Fibroblast of skin of back (primary cell): ENCODE measurements at regions not wholly inside any gene's neighbourhood (a gene's known extent, or its start where the extent isn't known, plus 50 kb on each side); places are given as distances from the start of the nearest gene placed in this dataset.

Experiments used
- DNase-seq: peaks from one replicate; pipeline ENCODE4 v3.0.0-alpha.2; 2013

DNA sequence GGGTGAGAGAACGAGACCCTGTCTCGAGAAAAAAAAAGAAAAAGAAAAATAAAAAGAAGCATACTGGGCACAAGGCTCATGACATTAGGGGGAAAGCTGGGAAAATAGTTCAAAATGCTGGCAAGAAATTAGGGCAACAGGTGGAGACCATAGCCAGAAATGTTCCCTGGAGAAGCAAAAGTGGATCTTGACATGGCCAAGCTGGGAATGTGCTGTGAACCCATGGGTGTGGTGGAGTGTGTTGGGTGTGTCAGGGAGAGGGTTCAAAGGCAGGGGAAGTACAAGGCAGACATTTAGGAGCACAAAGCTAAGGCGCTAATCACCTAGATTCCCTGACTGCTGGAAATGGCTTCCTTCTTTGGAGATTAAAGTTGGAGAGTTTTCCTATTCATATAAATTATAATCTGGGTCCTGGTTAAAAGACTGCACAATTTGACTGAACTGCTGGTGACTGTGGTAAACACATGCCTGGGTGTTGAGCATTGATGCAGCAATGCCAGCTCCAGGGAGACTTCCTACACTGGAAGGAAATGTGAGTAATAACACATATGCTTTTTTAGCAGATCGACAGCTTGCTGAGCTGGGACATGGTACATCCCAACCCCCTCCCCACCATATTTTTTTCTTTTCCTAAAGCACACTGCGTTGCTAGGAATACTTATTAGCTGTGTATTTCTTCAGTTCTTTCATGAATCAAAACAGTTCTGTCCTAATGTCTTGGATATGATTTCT, 70.1 kb upstream of the ARHGAP21 start:
- peak; percentile 47 for DNase-seq

DNA sequence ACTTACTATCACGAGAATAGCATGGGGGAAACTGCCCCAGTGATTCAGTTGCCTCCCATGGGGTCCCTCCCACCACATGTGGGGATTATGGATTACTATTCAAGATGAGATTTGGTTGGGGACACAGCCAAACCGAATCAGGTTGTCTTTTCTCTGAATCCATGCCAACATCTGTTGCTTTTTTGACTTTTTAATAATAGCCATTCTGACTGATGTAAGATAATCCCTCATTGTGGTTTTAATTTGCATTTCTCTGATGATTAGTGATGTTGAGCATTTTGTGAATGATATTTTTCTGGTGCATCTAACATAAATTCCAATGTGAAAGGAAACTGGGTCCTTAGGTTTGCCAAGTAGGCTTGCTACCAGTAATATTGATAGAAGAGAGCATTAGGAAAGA, 69.0 kb upstream of the ARHGAP21 start:
- DNase-seq, result no peak

- no peak for DNase-seq
These were observed 67.5 kb upstream of the ARHGAP21 start for GRCh38 chr10:24791084-24791726.

- DNase-seq, result no peak
These were observed 66.9 kb upstream of the ARHGAP21 start for GRCh38 chr10:24790599-24790998.

DNA sequence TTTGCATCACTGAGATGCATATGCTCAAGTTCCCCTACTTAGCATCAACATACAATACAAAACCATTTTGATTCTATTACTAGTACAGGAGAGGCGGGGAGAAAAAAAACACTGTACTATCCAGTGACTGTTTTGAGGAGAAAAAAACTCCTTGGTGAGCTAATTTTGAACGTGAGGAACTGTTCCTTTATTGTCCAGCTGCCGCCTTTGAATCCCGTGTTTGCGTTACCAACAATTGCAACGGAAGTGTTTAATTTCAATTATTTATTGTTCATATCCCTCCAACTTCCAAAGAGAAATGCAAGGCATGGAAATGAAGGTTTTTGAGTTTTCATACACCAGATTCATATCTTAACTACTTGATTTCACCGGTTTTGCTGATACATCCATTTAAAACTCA, 66.4 kb upstream of the ARHGAP21 start:
- DNase-seq, result no peak

DNA sequence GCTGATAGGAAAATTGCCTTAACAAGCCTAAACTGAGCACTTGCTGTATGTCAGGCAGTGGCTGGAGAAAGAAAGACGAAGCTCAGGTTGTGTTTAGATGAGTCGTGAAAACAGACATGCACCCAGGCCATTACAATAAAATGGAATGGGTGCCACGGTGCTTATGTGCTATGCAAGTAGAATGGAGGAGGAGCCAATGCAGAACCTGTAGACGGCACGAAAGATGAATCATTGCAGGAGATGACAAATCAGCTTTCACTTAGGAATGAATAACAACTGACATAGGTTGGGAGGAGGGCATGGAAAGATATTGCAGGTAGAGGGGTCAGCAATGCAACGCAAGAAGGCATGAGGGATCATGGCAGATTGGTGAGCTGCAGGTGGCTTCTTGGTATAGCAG, 61.2 kb upstream of the ARHGAP21 start:
- DNase-seq, result no peak

- no peak for DNase-seq
These were observed 60.4 kb upstream of the ARHGAP21 start for GRCh38 chr10:24784061-24784460.

GRCh38 chr10:24783504-24783903, 59.8 kb upstream of the ARHGAP21 start:
- no peak for DNase-seq

DNA sequence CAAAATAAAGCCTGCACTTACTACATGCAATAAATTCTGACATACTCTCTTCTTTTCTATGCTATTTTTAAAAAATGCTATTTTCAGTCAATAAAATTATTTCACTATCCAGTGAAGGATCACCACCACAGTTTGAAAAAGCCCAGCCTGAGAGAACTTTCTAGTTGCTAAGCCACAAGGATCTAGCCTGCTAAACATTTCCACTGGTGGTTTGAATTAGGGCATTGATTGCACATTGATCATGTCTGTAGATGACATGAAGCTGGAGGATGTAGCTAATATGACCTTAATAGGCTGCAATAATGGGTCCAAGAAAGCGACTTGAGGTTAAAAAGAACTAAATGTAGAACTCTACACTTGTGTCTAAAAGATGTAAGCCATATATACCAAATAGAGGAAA, 56.0 kb upstream of the ARHGAP21 start:
- no peak for DNase-seq

DNA sequence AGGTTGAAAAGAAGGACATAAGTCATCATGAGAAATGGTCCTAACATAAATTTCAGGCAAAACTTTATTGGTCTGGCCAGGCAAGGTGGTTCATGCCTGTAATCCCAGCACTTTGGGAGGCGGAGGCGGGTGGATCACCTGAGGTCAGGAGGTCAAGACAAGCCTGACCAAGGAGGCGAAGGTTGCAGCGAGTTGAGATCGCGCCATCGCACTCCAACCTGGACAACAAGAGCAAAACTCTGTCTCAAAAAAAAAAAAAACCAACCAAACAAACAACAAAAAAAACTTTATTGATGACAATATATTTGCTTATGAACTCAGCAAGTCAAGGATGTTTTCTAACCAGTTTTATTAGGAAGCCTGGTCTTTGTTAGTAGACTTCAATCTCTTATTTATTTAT, 54.6 kb upstream of the ARHGAP21 start:
- no peak for DNase-seq

DNA sequence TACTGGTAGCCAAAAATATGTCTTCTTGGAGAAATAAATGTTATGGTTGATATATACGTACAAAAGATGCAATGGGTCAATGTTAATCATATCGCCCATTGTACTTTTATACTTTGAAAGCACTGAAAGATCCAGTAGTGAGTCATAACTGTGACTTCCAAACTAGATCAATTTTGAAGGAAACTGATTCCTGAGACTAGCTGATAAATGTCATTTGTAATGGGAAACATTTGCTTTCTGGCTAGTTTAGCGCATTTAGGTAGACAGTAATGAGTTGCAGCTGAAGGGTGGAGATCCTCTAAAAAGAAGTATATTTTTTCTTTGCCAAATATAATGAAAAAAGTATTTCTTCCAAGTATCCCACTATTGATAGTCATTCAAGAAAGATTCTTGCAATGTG, 53.5 kb upstream of the ARHGAP21 start:
- DNase-seq, result no peak

DNA sequence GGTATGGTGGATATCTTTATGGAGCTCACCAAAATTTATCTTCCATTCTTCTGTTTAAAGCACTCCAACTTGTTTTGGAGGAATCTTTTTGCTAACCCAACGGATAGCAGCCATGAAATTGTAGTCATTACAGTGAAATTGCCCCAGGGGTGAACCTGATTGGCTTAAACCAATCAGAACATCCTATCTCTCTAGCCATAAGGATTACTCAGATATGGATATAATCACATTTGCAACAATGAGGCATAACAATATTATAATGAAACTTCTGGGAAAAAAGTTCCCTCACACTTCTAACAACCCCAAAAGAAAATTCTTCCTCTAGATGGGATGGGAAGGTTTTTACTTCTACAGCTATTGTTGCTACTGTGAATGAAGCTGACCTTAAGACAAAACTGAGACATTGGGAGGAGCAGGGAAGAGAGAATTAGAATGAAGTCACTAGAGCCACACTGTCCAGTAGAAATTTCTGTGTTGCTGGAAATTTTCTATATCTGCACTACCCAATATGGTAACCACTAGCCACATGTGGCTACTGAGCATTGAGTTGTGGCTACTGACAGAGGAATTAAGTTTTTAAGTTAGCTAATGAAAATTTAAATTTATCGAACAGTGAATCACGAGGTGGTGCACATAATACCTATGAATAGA, 50.4 kb upstream of the ARHGAP21 start:
- no peak for DNase-seq
